Activated naive CD4-positive, alpha-beta T cell treated with anti-CD3 and anti-CD28 coated beads, Interleukin-2, amount 50 U/mL, for 24 hours (primary cell): ENCODE measurements at regions not wholly inside any gene's neighbourhood (a gene's known extent, or its start where the extent isn't known, plus 50 kb on each side); places are given as distances from the start of the nearest gene placed in this dataset.
A peak's percentile ranks its signal among the peaks of the same experiment; 100 is the strongest.
"Not testable (repeated sequence)": the region's sequence is repeated elsewhere in the genome, so short reads cannot be mapped to it uniquely, and the experiment has no call there.

Experiments
- H3K27ac Mint-ChIP-seq: one replicate; pipeline ENCODE4 v1.8.0; 2021; ENCODE audit warnings: mild to moderate bottlenecking, mixed read lengths
- H3K27me3 Mint-ChIP-seq: one replicate; pipeline ENCODE4 v1.8.0; 2021; ENCODE audit warnings: mixed read lengths
- H3K36me3 Mint-ChIP-seq: one replicate; pipeline ENCODE4 v1.8.0; 2021; ENCODE audit warnings: mixed read lengths
- H3K4me1 Mint-ChIP-seq: one replicate; pipeline ENCODE4 v1.8.0; 2021; ENCODE audit warnings: mixed read lengths
- H3K4me3 Mint-ChIP-seq: one replicate; pipeline ENCODE4 v1.8.0; 2021; ENCODE audit warnings: mild to moderate bottlenecking, mixed read lengths
- H3K9me3 Mint-ChIP-seq: one replicate; pipeline ENCODE4 v1.8.0; 2021; ENCODE audit warnings: mixed read lengths

DNA sequence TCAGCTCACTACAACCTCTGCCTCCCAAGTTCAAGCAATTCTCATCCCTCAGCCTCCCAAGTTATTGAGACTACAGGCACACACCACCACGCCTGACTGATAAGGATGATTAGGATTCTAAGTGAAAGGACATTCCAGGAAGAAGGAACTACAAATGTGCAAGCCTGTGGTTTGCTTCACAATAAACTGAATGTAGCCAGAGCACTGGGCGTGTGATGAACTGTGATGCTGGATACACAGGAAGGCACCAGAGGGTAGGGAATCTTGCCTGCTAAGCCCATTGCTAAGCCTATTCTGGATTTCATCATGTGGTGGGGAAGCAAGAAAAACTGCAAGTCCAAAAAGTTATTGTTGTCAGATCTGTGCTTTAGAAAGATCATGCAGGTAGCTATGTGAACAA lies 177.9 kb upstream of the KCTD7 start:
- not testable (repeated sequence) for H3K27ac Mint-ChIP-seq, H3K27me3 Mint-ChIP-seq, H3K4me1 Mint-ChIP-seq, H3K9me3 Mint-ChIP-seq, H3K4me3 Mint-ChIP-seq
- peaks cover 16% of the 10 kb centered on the region for H3K36me3 Mint-ChIP-seq

DNA sequence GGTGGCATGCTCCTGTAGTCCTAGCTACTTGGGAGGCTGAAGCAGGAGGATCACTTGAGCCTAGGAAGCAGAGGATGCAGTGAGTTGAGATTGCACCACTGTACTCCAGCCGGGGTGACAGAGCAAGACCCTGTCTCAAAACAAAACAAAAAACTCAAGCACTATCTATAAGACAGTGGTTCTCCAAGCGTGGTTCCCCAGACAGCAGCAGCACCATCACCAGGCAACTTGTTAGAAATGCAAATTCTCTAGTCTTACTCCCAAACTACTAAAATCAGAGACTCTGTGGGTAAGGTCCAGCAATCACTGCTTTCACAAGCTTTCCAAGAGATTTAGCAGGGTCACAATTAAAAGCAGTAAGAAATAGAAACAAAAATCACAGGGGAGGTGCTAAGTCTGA lies 177.0 kb upstream of the KCTD7 start:
- H3K9me3 Mint-ChIP-seq, H3K4me1 Mint-ChIP-seq, H3K4me3 Mint-ChIP-seq, H3K27ac Mint-ChIP-seq, H3K27me3 Mint-ChIP-seq: not testable (repeated sequence)
- H3K36me3 Mint-ChIP-seq = peaks cover 16% of the 10 kb centered on the region

DNA sequence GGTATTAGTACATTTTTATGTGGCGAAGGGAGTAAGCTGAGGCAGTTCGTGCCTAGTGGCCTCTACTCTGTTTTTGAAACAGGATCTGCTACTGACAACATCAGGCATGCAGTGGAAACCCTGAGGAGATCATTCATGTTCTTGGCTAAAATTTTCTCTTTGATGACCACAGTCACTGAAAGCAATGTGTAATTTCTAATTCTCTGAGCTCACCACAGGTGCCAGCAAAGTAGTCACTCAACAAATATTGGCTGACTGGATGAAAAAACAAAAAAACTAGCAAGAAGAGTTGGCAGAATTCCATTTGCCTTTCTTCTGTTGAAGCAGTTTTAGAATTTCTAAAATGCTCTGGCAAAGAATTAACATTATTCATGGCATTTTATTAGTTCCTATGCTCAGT lies 176.5 kb upstream of the KCTD7 start:
- no peaks in the 10 kb centered on the region for H3K27me3 Mint-ChIP-seq
- H3K4me3 Mint-ChIP-seq = no peak overlapping the region
- H3K4me1 Mint-ChIP-seq = peaks cover 4% of the 10 kb centered on the region
- H3K9me3 Mint-ChIP-seq = no peaks in the 10 kb centered on the region
- peaks cover 14% of the 10 kb centered on the region for H3K36me3 Mint-ChIP-seq
- no peak overlapping the region for H3K27ac Mint-ChIP-seq

DNA sequence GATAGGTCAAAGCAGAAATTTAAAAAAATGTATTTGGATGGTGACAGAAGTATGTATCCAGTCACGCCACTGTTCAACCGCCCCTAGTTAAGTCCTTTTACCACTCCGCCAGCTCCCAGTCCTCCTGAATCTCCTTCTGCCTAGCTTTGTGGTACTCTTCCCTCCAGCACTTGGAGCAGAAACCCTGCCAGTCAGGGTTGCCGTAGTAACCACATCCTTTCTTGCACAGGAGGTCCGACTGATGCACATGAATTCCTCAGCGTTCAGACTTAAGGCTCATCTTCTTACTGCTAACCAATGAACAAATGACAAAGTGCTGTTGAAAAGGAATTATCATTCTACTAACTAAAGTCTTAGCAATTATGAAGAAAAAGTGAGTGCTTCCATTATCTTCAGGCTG lies 175.3 kb upstream of the KCTD7 start:
- Mint-ChIP-seq H3K9me3 (no peaks in the 10 kb centered on the region), H3K27ac (no peak overlapping the region), H3K4me3 (no peak overlapping the region), H3K27me3 (no peaks in the 10 kb centered on the region), H3K36me3 (peaks cover 16% of the 10 kb centered on the region), H3K4me1 (peaks cover 4% of the 10 kb centered on the region)

DNA sequence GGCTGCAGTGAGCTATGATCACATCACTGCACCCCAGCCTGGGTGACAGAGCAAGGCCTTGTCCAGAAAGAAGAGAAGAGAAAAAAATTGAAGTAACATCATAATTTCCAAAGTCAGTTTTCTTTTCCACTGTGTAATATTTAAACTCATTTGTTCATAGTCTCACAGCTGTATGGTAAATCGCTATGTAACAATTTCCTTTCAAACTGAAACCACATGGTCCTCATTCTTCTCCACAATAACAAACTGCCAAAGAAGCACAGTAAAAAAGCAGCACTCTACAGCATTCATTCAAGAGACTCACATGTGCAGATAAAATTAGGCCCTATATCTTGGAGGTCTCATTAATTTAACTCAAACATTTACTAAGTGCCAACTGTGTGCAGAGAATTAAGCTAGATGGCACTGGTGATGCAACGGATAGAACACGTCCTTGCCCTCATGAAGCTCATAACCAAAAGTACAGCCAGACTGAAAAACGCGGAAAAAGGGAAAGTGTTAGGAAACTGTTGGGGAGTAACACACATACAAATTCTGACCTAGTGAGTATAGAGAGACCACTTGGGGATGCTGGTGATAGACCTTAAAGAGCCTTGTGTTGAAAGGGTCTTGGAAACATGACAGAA lies 174.0 kb upstream of the KCTD7 start:
- Mint-ChIP-seq H3K4me3 (no peak overlapping the region), H3K4me1 (peaks cover 13% of the 10 kb centered on the region), H3K9me3 (no peaks in the 10 kb centered on the region), H3K27ac (peak overlapping the region; percentile 38), H3K27me3 (no peaks in the 10 kb centered on the region), H3K36me3 (peaks cover 12% of the 10 kb centered on the region)

DNA sequence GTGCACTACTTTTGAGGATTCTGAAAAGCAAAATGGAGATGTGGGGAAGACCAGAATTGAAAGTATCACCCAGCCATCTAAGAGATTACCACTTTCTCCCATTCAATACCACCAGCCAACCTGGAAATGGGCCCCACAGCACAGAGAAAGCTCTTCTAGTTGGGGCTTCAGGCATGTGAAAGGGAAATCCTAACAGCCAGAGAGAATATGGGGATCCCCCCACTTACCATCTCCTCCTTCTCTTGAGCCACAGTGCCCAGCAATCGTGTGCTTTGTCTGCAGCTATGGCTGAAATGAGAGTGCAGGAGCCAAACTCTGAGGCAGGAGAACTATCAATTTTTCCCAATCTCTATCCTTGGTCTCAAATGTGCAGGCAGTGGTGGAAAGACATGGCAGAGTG lies 173.2 kb upstream of the KCTD7 start:
- not testable (repeated sequence) for H3K4me3 Mint-ChIP-seq, H3K27me3 Mint-ChIP-seq, H3K9me3 Mint-ChIP-seq, H3K27ac Mint-ChIP-seq
- Mint-ChIP-seq H3K4me1 (peaks cover 17% of the 10 kb centered on the region), H3K36me3 (peaks cover 12% of the 10 kb centered on the region)

DNA sequence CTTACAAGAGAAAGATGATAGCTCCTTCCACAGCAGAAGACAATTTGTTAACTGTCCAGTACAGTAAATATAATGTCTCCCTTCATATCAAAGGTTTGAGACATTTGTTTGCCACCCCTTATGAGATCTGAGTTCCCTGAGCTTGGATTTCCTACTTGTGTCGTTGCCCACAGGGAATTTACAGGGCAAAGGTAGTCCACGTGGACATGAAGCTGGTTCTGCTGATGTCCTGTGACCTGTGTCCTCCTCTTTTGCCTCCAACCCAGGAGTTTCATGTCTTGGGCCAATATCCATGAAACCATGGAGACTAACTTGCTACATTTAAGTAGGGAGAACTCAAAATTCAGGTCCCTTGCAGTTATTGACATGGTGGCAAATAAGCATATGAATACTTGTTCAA lies 172.2 kb upstream of the KCTD7 start:
- H3K27me3 Mint-ChIP-seq, H3K4me3 Mint-ChIP-seq, H3K27ac Mint-ChIP-seq, H3K9me3 Mint-ChIP-seq: not testable (repeated sequence)
- Mint-ChIP-seq H3K36me3 (peaks cover 11% of the 10 kb centered on the region), H3K4me1 (peaks cover 17% of the 10 kb centered on the region)

DNA sequence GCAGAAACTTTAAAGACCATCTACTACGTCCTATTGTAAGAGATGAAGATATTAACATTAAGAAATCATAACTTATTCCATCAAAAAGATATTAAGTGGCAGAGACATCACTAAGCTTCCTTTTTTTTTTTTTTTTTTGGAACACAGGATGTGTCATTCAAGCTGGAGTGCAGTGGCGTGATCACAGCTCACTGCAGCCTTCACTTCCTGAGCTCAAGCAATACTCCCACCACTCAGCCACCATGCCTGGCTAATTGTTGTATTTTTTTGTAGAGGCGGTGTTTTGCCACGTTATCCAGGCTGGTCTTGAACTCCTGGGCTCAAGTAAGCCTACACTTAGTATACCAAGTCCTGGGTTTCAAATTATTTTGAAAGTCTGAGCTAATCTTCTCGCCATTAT lies 169.7 kb upstream of the KCTD7 start:
- H3K27ac Mint-ChIP-seq, H3K9me3 Mint-ChIP-seq, H3K4me3 Mint-ChIP-seq, H3K27me3 Mint-ChIP-seq: not testable (repeated sequence)
- Mint-ChIP-seq H3K4me1 (peaks cover 17% of the 10 kb centered on the region), H3K36me3 (peaks cover 12% of the 10 kb centered on the region)

DNA sequence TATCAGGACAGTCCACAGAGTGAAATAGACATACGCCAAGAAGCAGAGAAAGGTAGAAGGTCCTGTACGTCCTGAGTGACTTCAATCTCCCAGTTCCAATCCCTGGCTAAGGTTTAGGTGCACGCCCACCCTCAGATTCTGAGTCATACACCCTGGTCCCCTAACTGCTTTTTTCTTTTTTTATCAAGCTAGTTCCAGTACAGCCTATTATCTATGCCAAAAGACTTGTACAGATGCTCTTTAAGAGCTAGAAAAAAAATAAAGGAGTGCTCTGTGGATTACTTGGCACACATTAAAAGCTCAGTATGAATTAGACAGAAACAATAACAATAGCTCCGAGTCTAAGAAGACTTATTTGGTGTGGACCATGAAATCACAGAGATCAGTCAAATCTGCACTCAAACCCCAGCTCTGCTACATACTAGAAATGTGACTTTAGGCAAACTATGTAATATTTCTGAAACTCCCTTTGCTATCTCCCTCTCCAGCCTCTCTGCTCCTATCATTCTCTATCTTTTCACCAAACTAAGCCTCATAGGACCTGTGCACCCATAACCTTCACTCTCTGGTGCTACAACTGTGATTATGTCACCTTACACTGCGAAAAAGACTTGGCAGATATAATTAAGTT lies 168.8 kb upstream of the KCTD7 start:
- H3K4me1 Mint-ChIP-seq = peaks cover 15% of the 10 kb centered on the region
- H3K9me3 Mint-ChIP-seq, H3K36me3 Mint-ChIP-seq, H3K4me3 Mint-ChIP-seq, H3K27ac Mint-ChIP-seq, H3K27me3 Mint-ChIP-seq: not testable (repeated sequence)

DNA sequence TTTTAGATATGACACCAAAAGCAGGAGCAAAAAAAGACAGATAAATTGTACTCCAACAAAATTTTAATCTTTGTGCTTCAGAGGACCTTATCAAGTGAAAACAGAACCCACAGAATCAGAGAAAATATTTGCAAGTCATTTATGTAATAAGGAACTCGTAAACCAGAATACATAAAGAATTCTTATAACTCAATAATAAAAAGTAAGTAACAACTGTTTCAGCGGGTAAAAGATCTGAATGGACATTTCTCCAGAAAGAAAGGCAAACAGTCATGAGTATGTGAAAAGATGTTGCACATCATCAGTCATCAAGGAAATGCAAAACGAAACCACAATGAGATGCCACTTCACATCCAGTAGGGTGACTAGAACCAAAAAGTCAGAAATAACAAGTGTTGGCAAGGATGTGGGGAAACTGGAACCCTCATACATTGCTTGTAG lies 167.7 kb upstream of the KCTD7 start:
- Mint-ChIP-seq H3K9me3 (no peaks in the 10 kb centered on the region), H3K36me3 (peaks cover 9% of the 10 kb centered on the region), H3K27ac (no peak overlapping the region), H3K4me3 (no peak overlapping the region), H3K27me3 (no peaks in the 10 kb centered on the region), H3K4me1 (peaks cover 12% of the 10 kb centered on the region)

DNA sequence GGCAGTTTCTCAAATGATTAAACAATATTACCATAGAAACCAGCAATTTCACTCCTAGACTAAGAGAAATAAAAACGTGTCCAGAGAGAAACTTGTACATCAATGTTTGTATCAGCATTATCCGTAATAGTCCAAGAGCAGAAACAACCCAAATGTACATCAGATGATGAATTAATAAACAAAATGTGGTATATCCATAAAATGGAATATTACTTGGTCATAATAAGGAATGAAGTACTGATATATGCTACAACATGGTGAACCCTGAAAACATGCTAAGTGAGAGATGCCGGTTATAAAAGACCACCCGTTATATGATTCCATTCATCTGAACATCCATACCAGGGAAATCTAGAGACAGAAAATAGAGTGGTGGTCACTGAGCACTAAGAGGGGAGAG lies 167.3 kb upstream of the KCTD7 start:
- not testable (repeated sequence) for H3K4me3 Mint-ChIP-seq, H3K27me3 Mint-ChIP-seq, H3K27ac Mint-ChIP-seq, H3K36me3 Mint-ChIP-seq, H3K9me3 Mint-ChIP-seq
- peaks cover 12% of the 10 kb centered on the region for H3K4me1 Mint-ChIP-seq

DNA sequence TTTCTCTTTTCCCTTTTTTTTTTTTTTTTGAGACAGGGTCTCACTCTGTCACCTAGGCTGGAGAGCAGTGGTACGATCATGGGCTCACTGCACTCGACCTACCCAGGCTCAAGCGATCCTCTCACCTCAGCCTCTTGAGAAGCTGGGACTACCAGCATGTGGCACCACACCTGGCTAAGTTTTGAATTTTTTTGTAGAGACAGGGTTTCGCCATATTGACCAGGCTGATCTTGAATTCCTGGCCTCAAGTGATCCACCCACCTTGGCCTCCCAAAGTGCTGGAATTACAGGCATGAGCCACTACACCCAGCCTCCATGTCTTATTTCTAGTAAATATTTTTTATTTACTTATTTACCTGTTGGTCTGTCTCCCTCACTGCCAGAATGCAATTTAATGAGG lies 165.8 kb upstream of the KCTD7 start:
- H3K27me3 Mint-ChIP-seq, H3K36me3 Mint-ChIP-seq, H3K4me3 Mint-ChIP-seq, H3K9me3 Mint-ChIP-seq: not testable (repeated sequence)
- peaks cover 12% of the 10 kb centered on the region for H3K4me1 Mint-ChIP-seq
- H3K27ac Mint-ChIP-seq = peak overlapping the region; percentile 68

DNA sequence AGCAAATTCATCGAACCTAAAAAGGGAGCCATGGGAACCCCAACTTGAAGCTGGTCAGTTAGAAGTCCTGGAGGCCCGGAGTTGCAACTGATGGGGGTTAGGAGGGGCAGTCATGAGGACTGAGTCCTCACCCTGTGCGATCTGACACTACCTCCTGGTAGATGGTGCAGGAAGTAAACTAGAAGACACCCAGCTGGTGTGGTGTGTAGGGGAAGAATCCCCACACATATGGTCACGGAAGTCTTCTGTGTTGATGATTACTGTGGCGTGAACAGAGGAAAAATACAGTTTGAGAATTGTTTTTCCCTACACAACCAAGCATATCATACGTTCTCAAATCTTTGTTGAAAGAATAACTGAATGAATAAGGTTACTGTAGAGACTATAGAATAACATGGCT lies 164.6 kb upstream of the KCTD7 start:
- Mint-ChIP-seq H3K4me3 (no peak overlapping the region), H3K36me3 (peaks cover 7% of the 10 kb centered on the region), H3K4me1 (peaks cover 8% of the 10 kb centered on the region), H3K9me3 (no peaks in the 10 kb centered on the region), H3K27me3 (no peaks in the 10 kb centered on the region), H3K27ac (no peak overlapping the region)

DNA sequence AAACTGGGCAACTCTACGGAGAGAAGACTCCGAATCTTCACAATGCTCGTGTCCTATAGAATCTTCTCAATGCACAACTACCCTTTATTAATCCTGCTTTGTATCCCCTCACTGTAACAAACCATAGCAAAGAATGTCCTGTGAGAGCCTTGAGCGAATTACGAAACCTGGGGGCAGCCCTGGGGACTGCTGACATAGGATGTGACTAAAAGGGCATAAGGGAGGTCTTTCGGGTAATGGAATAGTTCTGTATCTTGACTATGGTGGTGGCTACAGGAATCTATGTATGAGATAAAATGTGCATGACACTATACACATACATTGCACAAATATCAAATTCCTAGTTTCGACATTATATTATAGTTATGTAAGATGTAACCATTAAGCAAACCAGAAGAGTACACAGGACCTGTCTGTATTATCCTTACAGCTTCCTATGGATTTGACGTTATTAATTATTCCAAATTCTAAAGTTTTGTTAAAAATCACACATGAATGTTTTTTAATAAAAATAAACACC lies 162.5 kb upstream of the KCTD7 start:
- Mint-ChIP-seq H3K36me3 (peaks cover 7% of the 10 kb centered on the region), H3K4me3 (no peak overlapping the region), H3K4me1 (no peaks in the 10 kb centered on the region), H3K27me3 (no peaks in the 10 kb centered on the region), H3K9me3 (no peaks in the 10 kb centered on the region), H3K27ac (no peak overlapping the region)

DNA sequence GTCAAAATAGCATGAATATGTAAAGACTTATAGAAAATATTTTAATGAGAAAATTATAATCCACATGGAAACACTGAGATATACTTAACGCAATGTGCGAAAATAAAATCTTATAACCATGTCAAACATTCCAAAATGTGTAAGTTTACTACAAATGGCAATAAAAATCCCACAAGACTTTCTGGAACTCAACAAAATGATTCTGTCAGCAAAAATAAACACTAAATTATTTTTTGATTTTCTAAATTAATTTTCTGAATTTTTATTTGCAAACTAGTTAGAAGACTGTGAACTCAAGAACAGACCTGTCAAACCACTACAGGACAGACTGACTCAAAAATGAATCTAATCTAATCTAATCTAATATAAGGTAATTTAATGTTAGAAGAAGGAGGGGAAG lies 160.8 kb upstream of the KCTD7 start:
- Mint-ChIP-seq H3K27me3 (no peaks in the 10 kb centered on the region), H3K4me1 (no peaks in the 10 kb centered on the region), H3K36me3 (peaks cover 3% of the 10 kb centered on the region), H3K4me3 (no peak overlapping the region), H3K27ac (no peak overlapping the region), H3K9me3 (no peaks in the 10 kb centered on the region)

DNA sequence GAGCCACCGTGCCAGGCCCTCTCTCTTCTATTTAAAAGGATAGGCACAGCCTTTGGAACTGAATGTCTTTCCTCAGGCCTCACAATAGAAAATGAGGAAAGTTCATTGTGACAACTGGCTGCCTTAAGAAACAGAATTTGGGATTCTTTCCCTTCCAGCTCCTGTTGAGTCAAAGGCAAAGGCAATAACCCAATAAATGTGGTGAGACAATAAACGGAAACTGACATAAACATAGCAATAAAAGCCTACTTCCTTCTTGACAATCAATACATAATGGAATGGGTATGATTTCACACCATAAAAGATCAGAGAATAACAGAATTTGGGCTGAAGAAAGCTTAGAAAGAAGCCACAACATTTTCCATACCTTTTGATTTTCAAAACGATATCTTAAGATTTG lies 155.6 kb upstream of the KCTD7 start:
- H3K27ac Mint-ChIP-seq, H3K36me3 Mint-ChIP-seq, H3K4me3 Mint-ChIP-seq, H3K27me3 Mint-ChIP-seq, H3K4me1 Mint-ChIP-seq, H3K9me3 Mint-ChIP-seq: not testable (repeated sequence)

DNA sequence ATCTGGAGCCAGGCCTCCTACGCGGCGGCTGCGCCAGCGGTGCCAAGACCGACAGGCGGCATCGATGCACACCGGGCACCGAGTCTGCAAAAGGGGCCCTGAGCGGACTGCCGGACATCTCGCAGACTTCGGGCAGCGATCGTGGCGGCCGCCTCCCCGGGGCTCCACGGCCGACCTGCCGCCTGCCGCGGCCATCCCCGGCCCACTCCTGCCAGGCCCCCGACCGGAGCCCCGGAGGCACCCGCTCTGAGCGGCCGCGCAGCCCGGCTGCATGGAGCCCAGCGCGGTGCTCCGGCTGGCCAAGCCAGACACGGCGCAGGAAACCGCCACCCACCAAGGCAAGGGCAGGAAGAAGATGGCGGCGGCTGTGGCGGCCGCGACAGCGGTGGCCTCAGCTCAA lies 154.2 kb upstream of the KCTD7 start:
- Mint-ChIP-seq H3K27me3 (no peaks in the 10 kb centered on the region), H3K27ac (no peak overlapping the region)

More for the DNA sequence above, 154.2 kb upstream of the KCTD7 start:
- peaks cover 8% of the 10 kb centered on the region for H3K36me3 Mint-ChIP-seq
- H3K4me1 Mint-ChIP-seq = no peaks in the 10 kb centered on the region
- H3K9me3 Mint-ChIP-seq = no peaks in the 10 kb centered on the region
- no peak overlapping the region for H3K4me3 Mint-ChIP-seq
